ENCODE measurements at regions not wholly inside any gene's neighbourhood (a gene's known extent, or its start where the extent isn't known, plus 50 kb on each side); places are given as distances from the start of the nearest gene placed in this dataset.

GRCh38 chr21:20538039-20538658 is 460.1 kb upstream of the NCAM2 start:
- CTCF ChIA-PET, result no interaction called here
- Histone ChIP-seq H3K9me3 (replicated peaks; ENCODE audit: control insufficient read depth, insufficient read depth, low read length) (no peaks in the 10 kb centered on the region), H3K79me2 (ENCODE audit: control insufficient read depth, insufficient read depth, low read length) (no peaks in the 10 kb centered on the region), H3K9me1 (replicated peaks; ENCODE audit: control insufficient read depth, extremely low read depth, insufficient read depth, low read length) (no peaks in the 10 kb centered on the region), H3K27me3 (ENCODE audit: control insufficient read depth in 2 of 2, insufficient read depth in 2 of 2, low read length in 2 of 2) (no peaks in the 10 kb centered on the region), H3K4me1 (ENCODE audit: control insufficient read depth, extremely low read depth, insufficient read depth, low read length) (no peaks in the 10 kb centered on the region), H3K9ac (replicated peaks; ENCODE audit: extremely low read depth, insufficient read depth, low read length) (no peak overlapping the region), H3K4me3 (replicated peaks in 1 of 3; ENCODE audit: insufficient read depth in 1 of 3, low read depth in 1 of 3, low read length in 3 of 3) (no peak overlapping the region), H2AFZ (ENCODE audit: low read depth, low read length) (no peak overlapping the region), H4K20me1 (replicated peaks; ENCODE audit: control insufficient read depth, extremely low read depth, insufficient read depth, low read length) (no peaks in the 10 kb centered on the region), H3K4me2 (ENCODE audit: insufficient read depth, low read length) (no peak overlapping the region), H3K27ac (ENCODE audit: insufficient read depth, low read depth, low read length) (no peak overlapping the region), H3K36me3 (ENCODE audit: control insufficient read depth in 2 of 2, extremely low read depth in 1 of 2, insufficient read depth in 2 of 2, low read length in 2 of 2) (no peaks in the 10 kb centered on the region)
- no peak for FAIRE-seq
- POLR2A ChIA-PET, result no interaction called here
- no TSS peak for BruUV-seq (replicated peaks)
- dilution Hi-C loops (cut with MboI; ENCODE audit: extremely low pct_ligation_motif_present, low sequenced_read_pairs) (no loop called here), intact Hi-C loops (cut with micrococcal nuclease) (no loop called here)
- no peak for TF ChIP-seq FOS (IDR thresholded peaks at IDR 0.05; ENCODE audit: borderline replicate concordance, insufficient read depth, low read length)
- TF ChIP-seq GATA2 (IDR thresholded peaks at IDR 0.05; ENCODE audit: insufficient read depth, insufficient read length, low read depth, low read length), result no peak
- no peak for TF ChIP-seq POLR2A (IDR thresholded peaks at IDR 0.05; ENCODE audit: low read depth, low read length)
- no peak for TF ChIP-seq CTCF (IDR thresholded peaks at IDR 0.05; ENCODE audit: extremely low read depth in 1 of 2, insufficient read depth in 1 of 2, low read depth in 1 of 2, low read length in 2 of 2)
- TF ChIP-seq EZH2 (IDR thresholded peaks at IDR 0.05; ENCODE audit: borderline replicate concordance, low read depth, low read length, severe bottlenecking), result no peak
- TF ChIP-seq MAX (IDR thresholded peaks at IDR 0.05; ENCODE audit: insufficient read depth, insufficient read length), result no peak
- TF ChIP-seq POLR2AphosphoS5 (IDR thresholded peaks at IDR 0.05; ENCODE audit: insufficient read depth, low read depth, low read length), result no peak
- no peak for TF ChIP-seq MYC (IDR thresholded peaks at IDR 0.05; ENCODE audit: low read depth, low read length)
- no peak for DNase-seq (ENCODE audit: low read depth, low spot score)

Data from endothelial cell of umbilical vein (primary cell).